Neural crest cell (in vitro differentiated cells): ENCODE measurements at regions not wholly inside any gene's neighbourhood (a gene's known extent, or its start where the extent isn't known, plus 50 kb on each side); places are given as distances from the start of the nearest gene placed in this dataset.

Experiments used
- DNase-seq: peaks from one replicate; pipeline ENCODE4 v3.0.0; 2021; ENCODE audit warnings: low read depth, mixed read lengths, low spot score
- H3K27ac Mint-ChIP-seq: one replicate; pipeline ENCODE4 v1.8.0; 2021; ENCODE audit warnings: mild to moderate bottlenecking, mixed read lengths; ENCODE audit not compliant: unreplicated experiment
- H3K27me3 Mint-ChIP-seq: 2 replicates; pipeline ENCODE4 v1.8.0; 2021; ENCODE audit warnings: low read depth, mild to moderate bottlenecking, mixed read lengths
- H3K36me3 Mint-ChIP-seq: 2 replicates; pipeline ENCODE4 v1.8.0; 2021; ENCODE audit warnings: low read depth, mild to moderate bottlenecking, mixed read lengths
- H3K4me1 Mint-ChIP-seq: 2 replicates; pipeline ENCODE4 v1.8.0; 2021; ENCODE audit warnings: mixed read lengths
- H3K4me3 Mint-ChIP-seq: one replicate; pipeline ENCODE4 v1.8.0; 2021; ENCODE audit warnings: mild to moderate bottlenecking, mixed read lengths
- H3K9me3 Mint-ChIP-seq: 2 replicates; pipeline ENCODE4 v1.8.0; 2021; ENCODE audit warnings: mixed read lengths
- CTCF ChIP-seq: fragments of 200-600 bp; sonication (generic); conservative IDR thresholded peaks from 2 replicates; pipeline ENCODE4 v1.5.0; 2021; ENCODE audit warnings: antibody characterized with exemption, mild to moderate bottlenecking

GRCh38 chr2:100632759-100633158 lies 70.0 kb downstream of the PDCL3 start:
- Mint-ChIP-seq H3K4me1 (no peaks in the 10 kb centered on the region), H3K27ac (no peak overlapping the region), H3K27me3 (no peaks in the 10 kb centered on the region), H3K4me3 (no peak overlapping the region), H3K36me3 (no peaks in the 10 kb centered on the region), H3K9me3 (no peaks in the 10 kb centered on the region)
- no peak for DNase-seq
- no peak for TF ChIP-seq CTCF

- H3K4me1 Mint-ChIP-seq = peaks cover 24% of the 10 kb centered on the region
- H3K27me3 Mint-ChIP-seq = peaks cover 4% of the 10 kb centered on the region
- TF ChIP-seq CTCF = no peak
- DNase-seq = no peak
- H3K36me3 Mint-ChIP-seq = no peaks in the 10 kb centered on the region
- no peak overlapping the region for H3K4me3 Mint-ChIP-seq
- peak overlapping the region; percentile 85 for H3K27ac Mint-ChIP-seq
- peaks cover 6% of the 10 kb centered on the region for H3K9me3 Mint-ChIP-seq
Observed at GRCh38 chr2:100639588-100640390, 77.0 kb downstream of the PDCL3 start.

GRCh38 chr2:100640431-100641124 lies 77.8 kb downstream of the PDCL3 start:
- H3K27ac Mint-ChIP-seq = peak overlapping the region; percentile 85
- H3K27me3 Mint-ChIP-seq = peaks cover 4% of the 10 kb centered on the region
- no peak for TF ChIP-seq CTCF
- H3K4me1 Mint-ChIP-seq = peaks cover 32% of the 10 kb centered on the region
- no peak overlapping the region for H3K4me3 Mint-ChIP-seq
- peaks cover 4% of the 10 kb centered on the region for H3K36me3 Mint-ChIP-seq
- no peak for DNase-seq
- peaks cover 8% of the 10 kb centered on the region for H3K9me3 Mint-ChIP-seq

GRCh38 chr2:100641125-100641435 lies 78.3 kb downstream of the PDCL3 start:
- peaks cover 8% of the 10 kb centered on the region for H3K9me3 Mint-ChIP-seq
- H3K4me3 Mint-ChIP-seq = no peak overlapping the region
- no peak for DNase-seq
- no peak overlapping the region for H3K27ac Mint-ChIP-seq
- H3K27me3 Mint-ChIP-seq = peaks cover 4% of the 10 kb centered on the region
- peaks cover 37% of the 10 kb centered on the region for H3K4me1 Mint-ChIP-seq
- peaks cover 5% of the 10 kb centered on the region for H3K36me3 Mint-ChIP-seq
- TF ChIP-seq CTCF = no peak

- peaks cover 41% of the 10 kb centered on the region for H3K4me1 Mint-ChIP-seq
- H3K9me3 Mint-ChIP-seq = peaks cover 8% of the 10 kb centered on the region
- H3K27ac Mint-ChIP-seq = peak overlapping the region; percentile 19
Observed at GRCh38 chr2:100642425-100642824, 79.6 kb downstream of the PDCL3 start.

More at GRCh38 chr2:100642425-100642824, 79.6 kb downstream of the PDCL3 start:
- peaks cover 5% of the 10 kb centered on the region for H3K36me3 Mint-ChIP-seq
- no peak overlapping the region for H3K4me3 Mint-ChIP-seq
- peaks cover 4% of the 10 kb centered on the region for H3K27me3 Mint-ChIP-seq
- DNase-seq = no peak
- no peak for TF ChIP-seq CTCF
